HG02885 (cell line): ENCODE measurements at regions not wholly inside any gene's neighbourhood (a gene's known extent, or its start where the extent isn't known, plus 50 kb on each side); places are given as distances from the start of the nearest gene placed in this dataset.
"Not testable (repeated sequence)": the region's sequence is repeated elsewhere in the genome, so short reads cannot be mapped to it uniquely, and the experiment has no call there.

Experiments
- ATAC-seq: cut with Tn5 transposase; IDR thresholded peaks from one replicate; pipeline ENCODE4 v1.9.1; 2021; ENCODE audit warnings: mild to moderate bottlenecking; ENCODE audit not compliant: unreplicated experiment, poor library complexity

- ATAC-seq = no peak
Observed at GRCh38 chr5:171541341-171541776, 121.9 kb downstream of the FGF18 start.

- ATAC-seq = no peak
Observed at GRCh38 chr5:171542525-171543140, 123.2 kb downstream of the FGF18 start.

- ATAC-seq = no peak
Observed at GRCh38 chr5:171543148-171543815, 123.8 kb downstream of the FGF18 start.

GRCh38 chr5:171544913-171545765 is 125.7 kb downstream of the FGF18 start:
- ATAC-seq = no peak

- no peak for ATAC-seq
Observed at GRCh38 chr5:171549274-171549673, 129.8 kb downstream of the FGF18 start.

- not testable (repeated sequence) for ATAC-seq
Observed at GRCh38 chr5:171553817-171554216, 134.4 kb downstream of the FGF18 start.

GRCh38 chr5:171555160-171555559 is 135.7 kb downstream of the FGF18 start:
- ATAC-seq = no peak

GRCh38 chr5:171562822-171563221 is 143.4 kb downstream of the FGF18 start:
- ATAC-seq = no peak

GRCh38 chr5:171568389-171568788 is 148.9 kb downstream of the FGF18 start:
- no peak for ATAC-seq

- ATAC-seq = no peak
Observed at GRCh38 chr5:171569065-171569712, 149.7 kb downstream of the FGF18 start.

GRCh38 chr5:171570244-171570825 is 150.9 kb downstream of the FGF18 start:
- ATAC-seq = no peak

- ATAC-seq = no peak
Observed at GRCh38 chr5:171571663-171572062, 152.2 kb downstream of the FGF18 start.

GRCh38 chr5:171573021-171573420 is 153.6 kb downstream of the FGF18 start:
- no peak for ATAC-seq

- no peak for ATAC-seq
Observed at GRCh38 chr5:171573451-171574225, 154.2 kb downstream of the FGF18 start.

- no peak for ATAC-seq
Observed at GRCh38 chr5:171574376-171574775, 154.9 kb downstream of the FGF18 start.

- ATAC-seq = no peak
Observed at GRCh38 chr5:171575386-171575785, 155.9 kb downstream of the FGF18 start.

GRCh38 chr5:171575808-171576207 is 156.4 kb downstream of the FGF18 start:
- no peak for ATAC-seq

- ATAC-seq = no peak
Observed at GRCh38 chr5:171577042-171577758, 157.8 kb downstream of the FGF18 start.
